DND-41 (cell line): ENCODE measurements at regions not wholly inside any gene's neighbourhood (a gene's known extent, or its start where the extent isn't known, plus 50 kb on each side); places are given as distances from the start of the nearest gene placed in this dataset.

ENCODE experiments used
- ATAC-seq: fragments of 200-7000 bp; cut with Tn5 transposase; 3 replicates; pipeline ENCODE4 v1.9.1; 2021; ENCODE audit warnings: low read depth; ENCODE audit not compliant: insufficient read depth
- DNase-seq: peaks from one replicate; pipeline ENCODE4 v3.0.0-alpha.2; 2020
- H2AFZ ChIP-seq: 2 replicates; pipeline ENCODE4 v1.6.0; 2012; ENCODE audit warnings: low read depth, low read length
- H3K27ac ChIP-seq: 2 replicates; pipeline ENCODE4 v1.5.1; 2012; ENCODE audit warnings: low read length, inconsistent platforms
- H3K27me3 ChIP-seq: fragments of 200-600 bp; sonication (generic); 2 replicates; pipeline ENCODE4 v1.6.0; 2012; ENCODE audit warnings: low read length, mild to moderate bottlenecking, inconsistent platforms; ENCODE audit not compliant: insufficient read depth, poor library complexity
- H3K36me3 ChIP-seq: 2 replicates; pipeline ENCODE4 v1.5.1; 2012; ENCODE audit warnings: low read length, inconsistent platforms; ENCODE audit not compliant: insufficient read depth
- H3K4me1 ChIP-seq: 2 replicates; pipeline ENCODE4 v1.5.1; 2012; ENCODE audit warnings: mild to moderate bottlenecking, low read length; ENCODE audit not compliant: insufficient read depth
- H3K4me2 ChIP-seq: 2 replicates; pipeline ENCODE4 v1.6.0; 2012; ENCODE audit warnings: mild to moderate bottlenecking, moderate library complexity, low read length, inconsistent platforms; ENCODE audit not compliant: insufficient read depth
- H3K4me3 ChIP-seq, 2 experiments: fragments of 200-600 bp in 1 of 2; shearing (Covaris generic) in 1 of 2; 2 replicates each; pipeline ENCODE4 v1.5.1; 2012 to 2016; ENCODE audit warnings: inconsistent platforms in 2 of 2, low read length in 2 of 2, mild to moderate bottlenecking in 2 of 2, low read depth in 1 of 2, moderate library complexity in 1 of 2
- H3K79me2 ChIP-seq: 2 replicates; pipeline ENCODE4 v1.6.0; 2012; ENCODE audit warnings: low read length, inconsistent platforms; ENCODE audit not compliant: insufficient read depth
- H3K9ac ChIP-seq: 2 replicates; pipeline ENCODE4 v1.6.0; 2012; ENCODE audit warnings: low read depth, mild to moderate bottlenecking, inconsistent platforms, low read length, moderate library complexity
- H3K9me3 ChIP-seq: 2 replicates; pipeline ENCODE4 v1.5.1; 2012; ENCODE audit warnings: low read length, moderate library complexity, mild to moderate bottlenecking, inconsistent platforms; ENCODE audit not compliant: insufficient read depth, severe bottlenecking
- H4K20me1 ChIP-seq: 2 replicates; pipeline ENCODE4 v1.6.0; 2012; ENCODE audit warnings: low read length; ENCODE audit not compliant: insufficient read depth
- EZH2 ChIP-seq: IDR thresholded peaks from 3 replicates; pipeline ENCODE4 v1.6.1; 2012; ENCODE audit warnings: borderline replicate concordance, low read depth, mild to moderate bottlenecking, moderate library complexity, low read length, inconsistent platforms; ENCODE audit not compliant: severe bottlenecking
- TF ChIP-seq, protein P1 (sequence below): IDR thresholded peaks from 2 replicates; pipeline ENCODE4 v1.5.1; 2012; ENCODE audit warnings: borderline replicate concordance, low read length, moderate library complexity, mild to moderate bottlenecking; ENCODE audit not compliant: poor library complexity, severe bottlenecking; ENCODE audit errors: extremely low read depth

DNA sequence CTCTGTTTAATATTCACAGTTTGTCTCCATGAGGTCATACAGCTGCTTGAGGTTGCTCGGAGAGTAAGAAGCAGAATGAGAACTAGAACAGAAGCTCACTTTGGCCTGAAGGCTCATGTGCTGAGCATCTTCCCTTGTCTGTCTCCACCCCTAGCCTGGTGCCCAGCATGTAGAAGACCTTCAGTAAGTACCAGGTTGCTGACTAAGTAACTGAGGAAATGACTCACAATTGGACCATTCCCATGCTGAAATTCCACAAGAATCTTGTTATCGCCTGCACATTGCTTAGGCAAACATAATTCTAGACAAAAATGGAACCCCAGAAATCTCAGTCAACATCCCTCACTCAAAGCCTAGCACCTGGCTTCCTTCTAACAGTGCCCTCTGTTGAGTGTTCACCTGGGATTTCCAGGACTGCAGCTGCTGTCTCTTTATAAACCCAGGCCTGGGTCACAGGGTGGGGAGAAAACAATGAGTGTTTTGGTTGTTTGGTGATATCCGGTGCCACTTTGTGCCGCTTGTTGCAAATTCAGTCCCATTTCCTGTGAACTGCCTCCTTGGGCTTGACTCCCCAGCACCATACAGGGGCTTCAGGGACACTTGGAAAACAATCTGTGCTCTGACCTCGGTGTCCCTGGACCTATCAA, 406.8 kb downstream of the ETS1 start:
- Histone ChIP-seq H3K9me3 (peaks cover 12% of the 10 kb centered on the region), H3K27ac (peak overlapping the region; percentile 43), H3K4me2 (no peak overlapping the region), H3K9ac (no peak overlapping the region), H3K36me3 (peaks cover 8% of the 10 kb centered on the region; the same call in 1 of the 2 replicates), H3K27me3 (no peaks in the 10 kb centered on the region), H2AFZ (no peak overlapping the region), H3K4me3 (no peak overlapping the region), H4K20me1 (no peaks in the 10 kb centered on the region), H3K4me1 (peaks cover 55% of the 10 kb centered on the region), H3K79me2 (no peaks in the 10 kb centered on the region)
- DNase-seq (peak; percentile 34), ATAC-seq (no peak)
- TF ChIP-seq, protein P1, sequence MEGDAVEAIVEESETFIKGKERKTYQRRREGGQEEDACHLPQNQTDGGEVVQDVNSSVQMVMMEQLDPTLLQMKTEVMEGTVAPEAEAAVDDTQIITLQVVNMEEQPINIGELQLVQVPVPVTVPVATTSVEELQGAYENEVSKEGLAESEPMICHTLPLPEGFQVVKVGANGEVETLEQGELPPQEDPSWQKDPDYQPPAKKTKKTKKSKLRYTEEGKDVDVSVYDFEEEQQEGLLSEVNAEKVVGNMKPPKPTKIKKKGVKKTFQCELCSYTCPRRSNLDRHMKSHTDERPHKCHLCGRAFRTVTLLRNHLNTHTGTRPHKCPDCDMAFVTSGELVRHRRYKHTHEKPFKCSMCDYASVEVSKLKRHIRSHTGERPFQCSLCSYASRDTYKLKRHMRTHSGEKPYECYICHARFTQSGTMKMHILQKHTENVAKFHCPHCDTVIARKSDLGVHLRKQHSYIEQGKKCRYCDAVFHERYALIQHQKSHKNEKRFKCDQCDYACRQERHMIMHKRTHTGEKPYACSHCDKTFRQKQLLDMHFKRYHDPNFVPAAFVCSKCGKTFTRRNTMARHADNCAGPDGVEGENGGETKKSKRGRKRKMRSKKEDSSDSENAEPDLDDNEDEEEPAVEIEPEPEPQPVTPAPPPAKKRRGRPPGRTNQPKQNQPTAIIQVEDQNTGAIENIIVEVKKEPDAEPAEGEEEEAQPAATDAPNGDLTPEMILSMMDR: no peak
- TF ChIP-seq EZH2: no peak

DNA sequence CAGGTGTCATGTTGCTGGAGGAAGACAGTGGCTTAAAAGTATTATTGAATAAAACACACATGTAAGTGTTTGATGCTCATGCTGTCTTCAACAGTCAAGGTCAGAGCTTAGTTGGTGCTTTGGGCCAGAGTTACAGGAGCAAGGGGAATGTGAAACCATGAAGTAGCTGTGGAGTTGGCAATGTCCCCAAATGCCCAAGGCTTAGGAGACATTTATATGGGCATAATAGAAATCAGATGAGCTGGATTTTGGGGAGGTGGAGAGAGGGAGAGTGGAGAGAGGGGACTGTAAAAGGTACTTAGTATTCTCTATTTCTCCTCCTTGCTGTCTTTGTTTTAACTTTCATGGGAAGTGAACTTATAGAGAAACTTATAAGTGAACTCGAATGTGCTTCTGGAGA, 407.8 kb downstream of the ETS1 start:
- Histone ChIP-seq H3K4me3 (no peak overlapping the region), H3K4me1 (peaks cover 55% of the 10 kb centered on the region), H3K9ac (no peak overlapping the region), H2AFZ (peak overlapping the region; percentile 22; the same call in 1 of the 2 replicates), H3K27me3 (no peaks in the 10 kb centered on the region), H3K36me3 (peaks cover under 1% of the 10 kb centered on the region; the same call in 1 of the 2 replicates), H3K4me2 (no peak overlapping the region), H3K27ac (peak overlapping the region; percentile 34), H4K20me1 (no peaks in the 10 kb centered on the region), H3K9me3 (peaks cover 1% of the 10 kb centered on the region), H3K79me2 (no peaks in the 10 kb centered on the region)
- TF ChIP-seq EZH2: no peak
- TF ChIP-seq, protein P1: no peak
- no peak for ATAC-seq
- DNase-seq: no peak

DNA sequence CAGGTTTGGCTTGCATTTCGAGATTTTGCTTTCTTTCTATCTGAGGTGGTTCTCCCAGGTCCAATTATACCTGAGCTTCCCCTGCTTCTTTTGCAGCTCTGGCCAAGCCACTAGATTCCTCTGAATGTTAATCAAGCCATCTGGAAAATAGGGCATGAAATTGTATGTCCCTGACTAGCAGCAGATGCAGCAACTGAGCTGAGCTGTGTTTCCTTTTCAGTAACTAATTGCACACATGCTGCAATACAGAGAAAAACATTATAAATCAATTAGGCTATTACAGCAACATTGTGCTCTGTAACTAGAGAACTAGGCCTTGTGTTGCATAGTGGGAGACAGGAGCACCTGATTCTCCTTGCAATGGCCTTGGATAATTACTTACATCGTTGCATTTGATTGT, 408.3 kb downstream of the ETS1 start:
- Histone ChIP-seq H3K27ac (peak overlapping the region; percentile 34), H3K4me2 (no peak overlapping the region), H3K9me3 (no peaks in the 10 kb centered on the region), H3K4me1 (peaks cover 52% of the 10 kb centered on the region), H3K36me3 (no peaks in the 10 kb centered on the region), H3K79me2 (no peaks in the 10 kb centered on the region), H3K9ac (no peak overlapping the region), H4K20me1 (no peaks in the 10 kb centered on the region), H3K4me3 (no peak overlapping the region), H2AFZ (peak overlapping the region; percentile 22; the same call in 1 of the 2 replicates), H3K27me3 (no peaks in the 10 kb centered on the region)
- DNase-seq (no peak), ATAC-seq (no peak)
- TF ChIP-seq EZH2: no peak
- TF ChIP-seq, protein P1: no peak
